ENCODE measurements at regions not wholly inside any gene's neighbourhood (a gene's known extent, or its start where the extent isn't known, plus 50 kb on each side); places are given as distances from the start of the nearest gene placed in this dataset.

DNA sequence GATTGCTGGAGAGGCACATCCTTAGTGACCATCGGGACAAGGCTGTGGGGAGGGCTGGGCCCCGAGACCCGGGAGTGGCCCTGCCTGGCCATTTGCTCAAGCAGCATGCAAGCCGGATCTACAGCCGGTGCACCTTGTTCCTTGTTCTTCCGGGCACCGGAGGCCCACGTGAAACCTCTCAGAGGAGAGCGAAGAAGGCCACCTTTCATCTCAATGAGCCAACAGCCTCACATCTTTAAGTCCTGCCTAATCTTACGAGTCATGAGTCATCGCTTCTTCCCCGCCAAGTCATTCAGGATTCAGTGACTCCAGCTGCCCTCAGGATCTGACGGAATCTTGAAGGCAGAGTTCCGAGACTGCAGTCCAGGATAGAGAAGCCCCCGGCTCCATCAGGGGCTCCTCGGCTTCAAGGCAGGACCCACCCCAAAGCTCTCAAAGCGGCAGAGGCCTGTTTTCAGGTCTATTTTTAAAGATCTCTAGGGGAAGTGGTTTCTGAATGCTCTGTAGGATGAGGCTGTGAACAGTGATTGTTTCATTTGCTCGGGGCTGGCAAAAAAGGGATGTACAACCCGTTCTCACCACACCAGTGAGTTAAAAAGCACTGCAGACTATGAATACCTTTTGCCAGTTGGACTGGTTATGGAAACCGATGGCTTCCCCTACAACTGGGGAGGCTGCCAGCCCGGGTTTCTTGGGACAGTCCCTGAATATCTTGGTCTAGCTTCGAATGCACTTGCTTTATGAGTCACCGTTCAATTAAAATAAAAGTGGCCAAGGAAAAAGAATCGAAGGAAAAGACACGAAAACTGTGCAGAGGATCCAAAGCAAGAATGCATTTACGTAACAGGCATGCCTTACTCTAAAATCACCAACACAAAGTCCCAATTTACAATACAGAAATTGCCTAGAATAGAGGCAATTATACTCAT lies 57.2 kb upstream of the ECHDC3 start:
- Histone ChIP-seq H3K36me3 (replicated peaks in 1 of 2; ENCODE audit: control insufficient read depth in 1 of 2, insufficient read depth in 2 of 2, low read length in 2 of 2) (no peaks in the 10 kb centered on the region), H3K79me2 (ENCODE audit: insufficient read depth, low read length) (no peaks in the 10 kb centered on the region), H3K9ac (ENCODE audit: insufficient read depth, low read depth, low read length) (no peak overlapping the region), H3K9me3 (ENCODE audit: low read length) (no peaks in the 10 kb centered on the region), H3K4me2 (ENCODE audit: low read depth, low read length) (no peak overlapping the region), H3K4me3 (replicated peaks in 1 of 3; ENCODE audit: insufficient read depth in 1 of 3, low read depth in 2 of 3, low read length in 3 of 3) (no peak overlapping the region), H3K27me3 (ENCODE audit: control insufficient read depth in 1 of 2, insufficient read depth in 2 of 2, low read length in 2 of 2) (no peaks in the 10 kb centered on the region), H4K20me1 (ENCODE audit: insufficient read depth, low read length) (no peaks in the 10 kb centered on the region), H3K4me1 (ENCODE audit: insufficient read depth, low read length) (peaks cover 76% of the 10 kb centered on the region), H3K27ac (ENCODE audit: extremely low read length, insufficient read depth, low read length) (no peak overlapping the region), H2AFZ (ENCODE audit: low read length) (no peak overlapping the region)
- WGBS (ENCODE audit: low lambda C conversion rate): 67% methylated on average over 21 of the region's 26 CpGs
- in situ Hi-C loops (cut with HindIII; ENCODE audit: extremely low pct_ligation_motif_present, low pct_unique_long_range_greater_than_20kb): no loop called here
- BruUV-seq (replicated peaks): no TSS peak
- ChIA-PET POLR2A (interaction anchor here (1.1 to 1.6 kb wide), 2 partner anchors 14 to 31 kb away, joined by 6 read pairs; no protein-coding TSS in a partner anchor), CTCF (ENCODE audit: low intra/inter-chr PET ratio, low total read pairs) (no interaction called here)
- DNase-seq (ENCODE audit: low spot score): no peak
- ATAC-seq: no peak
- intact Hi-C loops (cut with micrococcal nuclease; ENCODE audit: unreplicated experiment): no loop called here
- FAIRE-seq: no peak
- TF ChIP-seq HMG20A (CRISPR knock-in tag; IDR thresholded peaks at IDR 0.05; ENCODE audit: borderline replicate concordance): no peak
- TF ChIP-seq CREB1 (IDR thresholded peaks at IDR 0.05): no peak
- TF ChIP-seq CREB1 (CRISPR knock-in tag; IDR thresholded peaks at IDR 0.05): no peak
- TF ChIP-seq TGIF2 (CRISPR knock-in tag; IDR thresholded peaks at IDR 0.05): no peak
- TF ChIP-seq ZNF484 (CRISPR knock-in tag; IDR thresholded peaks at IDR 0.05; ENCODE audit: borderline replicate concordance, low read depth): no peak
- TF ChIP-seq HOXA3 (CRISPR knock-in tag; IDR thresholded peaks at IDR 0.05): no peak
- TF ChIP-seq, protein P1, sequence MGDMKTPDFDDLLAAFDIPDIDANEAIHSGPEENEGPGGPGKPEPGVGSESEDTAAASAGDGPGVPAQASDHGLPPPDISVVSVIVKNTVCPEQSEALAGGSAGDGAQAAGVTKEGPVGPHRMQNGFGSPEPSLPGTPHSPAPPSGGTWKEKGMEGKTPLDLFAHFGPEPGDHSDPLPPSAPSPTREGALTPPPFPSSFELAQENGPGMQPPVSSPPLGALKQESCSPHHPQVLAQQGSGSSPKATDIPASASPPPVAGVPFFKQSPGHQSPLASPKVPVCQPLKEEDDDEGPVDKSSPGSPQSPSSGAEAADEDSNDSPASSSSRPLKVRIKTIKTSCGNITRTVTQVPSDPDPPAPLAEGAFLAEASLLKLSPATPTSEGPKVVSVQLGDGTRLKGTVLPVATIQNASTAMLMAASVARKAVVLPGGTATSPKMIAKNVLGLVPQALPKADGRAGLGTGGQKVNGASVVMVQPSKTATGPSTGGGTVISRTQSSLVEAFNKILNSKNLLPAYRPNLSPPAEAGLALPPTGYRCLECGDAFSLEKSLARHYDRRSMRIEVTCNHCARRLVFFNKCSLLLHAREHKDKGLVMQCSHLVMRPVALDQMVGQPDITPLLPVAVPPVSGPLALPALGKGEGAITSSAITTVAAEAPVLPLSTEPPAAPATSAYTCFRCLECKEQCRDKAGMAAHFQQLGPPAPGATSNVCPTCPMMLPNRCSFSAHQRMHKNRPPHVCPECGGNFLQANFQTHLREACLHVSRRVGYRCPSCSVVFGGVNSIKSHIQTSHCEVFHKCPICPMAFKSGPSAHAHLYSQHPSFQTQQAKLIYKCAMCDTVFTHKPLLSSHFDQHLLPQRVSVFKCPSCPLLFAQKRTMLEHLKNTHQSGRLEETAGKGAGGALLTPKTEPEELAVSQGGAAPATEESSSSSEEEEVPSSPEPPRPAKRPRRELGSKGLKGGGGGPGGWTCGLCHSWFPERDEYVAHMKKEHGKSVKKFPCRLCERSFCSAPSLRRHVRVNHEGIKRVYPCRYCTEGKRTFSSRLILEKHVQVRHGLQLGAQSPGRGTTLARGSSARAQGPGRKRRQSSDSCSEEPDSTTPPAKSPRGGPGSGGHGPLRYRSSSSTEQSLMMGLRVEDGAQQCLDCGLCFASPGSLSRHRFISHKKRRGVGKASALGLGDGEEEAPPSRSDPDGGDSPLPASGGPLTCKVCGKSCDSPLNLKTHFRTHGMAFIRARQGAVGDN (CRISPR knock-in tag; IDR thresholded peaks at IDR 0.05): 0 out of 2 replicates have a peak, but pooled peaks have one; percentile 17
- TF ChIP-seq RELA (CRISPR knock-in tag; IDR thresholded peaks at IDR 0.05): no peak
- no peak for TF ChIP-seq CHCHD3 (CRISPR knock-in tag; IDR thresholded peaks at IDR 0.05)
- no peak for TF ChIP-seq TSC22D2 (CRISPR knock-in tag; IDR thresholded peaks at IDR 0.05; ENCODE audit: borderline replicate concordance)
- no peak for TF ChIP-seq STAG1 (CRISPR knock-in tag; IDR thresholded peaks at IDR 0.05)
- no peak for TF ChIP-seq TRIM24 (CRISPR knock-in tag; IDR thresholded peaks at IDR 0.05)
- TF ChIP-seq ZZZ3 (CRISPR knock-in tag; IDR thresholded peaks at IDR 0.05; ENCODE audit: borderline replicate concordance): no peak
- no peak for TF ChIP-seq PAWR (CRISPR knock-in tag; IDR thresholded peaks at IDR 0.05; ENCODE audit: borderline replicate concordance)
- 0 out of 2 replicates have a peak, but pooled peaks have one; percentile 40 for TF ChIP-seq RBAK (CRISPR knock-in tag; IDR thresholded peaks at IDR 0.05)
- TF ChIP-seq, protein P2, sequence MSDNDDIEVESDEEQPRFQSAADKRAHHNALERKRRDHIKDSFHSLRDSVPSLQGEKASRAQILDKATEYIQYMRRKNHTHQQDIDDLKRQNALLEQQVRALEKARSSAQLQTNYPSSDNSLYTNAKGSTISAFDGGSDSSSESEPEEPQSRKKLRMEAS (IDR thresholded peaks at IDR 0.05): 0 out of 2 replicates have a peak, but pooled peaks have one; percentile 31
- no peak for TF ChIP-seq ZNF709 (CRISPR knock-in tag; IDR thresholded peaks at IDR 0.05)
- no peak for TF ChIP-seq ZNF343 (CRISPR knock-in tag; IDR thresholded peaks at IDR 0.05)
- no peak for TF ChIP-seq ATF1 (CRISPR knock-in tag; IDR thresholded peaks at IDR 0.05)
